Thyroid gland (tissue), 4 donors: ENCODE measurements at regions not wholly inside any gene's neighbourhood (a gene's known extent, or its start where the extent isn't known, plus 50 kb on each side); places are given as distances from the start of the nearest gene placed in this dataset.

ENCODE experiments used
- CTCF ChIP-seq, 6 experiments: fragments of 200-600 bp in 3 of 6; fragments of 450-650 bp in 3 of 6; sonication (generic) in 3 of 6; IDR thresholded peaks; one replicate each; pipeline ENCODE4 v1.5.1; 2016 to 2019; ENCODE audit warnings: antibody characterized with exemption in 6 of 6, mild to moderate bottlenecking in 2 of 6, inconsistent platforms in 1 of 6, moderate library complexity in 1 of 6
- POLR2A ChIP-seq, 2 donors: fragments of 450-650 bp; IDR thresholded peaks; one replicate each; pipeline ENCODE4 v1.6.1; 2017; ENCODE audit warnings: antibody characterized with exemption in 2 of 2, mild to moderate bottlenecking in 2 of 2, moderate library complexity in 1 of 2

- TF ChIP-seq POLR2A (IDR thresholded peaks at IDR 0.05) (no peak), CTCF (IDR thresholded peaks at IDR 0.05) (no peak)
Measured at GRCh38 chr12:9332564-9332963, 124.4 kb upstream of the PZP start.
